Liver (tissue), 3 donors: ENCODE measurements at regions not wholly inside any gene's neighbourhood (a gene's known extent, or its start where the extent isn't known, plus 50 kb on each side); places are given as distances from the start of the nearest gene placed in this dataset.

ENCODE experiments used
- EGR1 ChIP-seq, 2 donors: IDR thresholded peaks; 2 replicates each; pipeline ENCODE4 v1.6.1; 2016 to 2018; ENCODE audit warnings: antibody characterized with exemption in 2 of 2, low read depth in 2 of 2
- FOXA1 ChIP-seq: IDR thresholded peaks from 2 replicates; pipeline ENCODE4 v1.6.1; 2016; ENCODE audit warnings: antibody characterized with exemption
- FOXA2 ChIP-seq: IDR thresholded peaks from 2 replicates; pipeline ENCODE4 v1.6.1; 2016; ENCODE audit warnings: antibody characterized with exemption
- GABPA ChIP-seq, 2 donors: IDR thresholded peaks in 1 of 2; conservative IDR thresholded peaks in 1 of 2; 2 replicates each; pipeline ENCODE4 v1.6.1; 2016; ENCODE audit warnings: antibody characterized with exemption in 2 of 2, mild to moderate bottlenecking in 1 of 2, moderate library complexity in 1 of 2
- HNF4A ChIP-seq, 2 donors: conservative IDR thresholded peaks; 2 replicates each; pipeline ENCODE4 v1.6.1; 2016; ENCODE audit warnings: antibody characterized with exemption in 2 of 2, mild to moderate bottlenecking in 2 of 2
- JUND ChIP-seq, 2 donors: IDR thresholded peaks; 2 replicates each; pipeline ENCODE4 v1.6.1; 2016; ENCODE audit warnings: antibody characterized with exemption in 2 of 2
- RXRA ChIP-seq, 2 donors: IDR thresholded peaks; 2 replicates each; pipeline ENCODE4 v1.6.1; 2017 to 2018; ENCODE audit warnings: antibody characterized with exemption in 2 of 2, mild to moderate bottlenecking in 1 of 2
- TAF1 ChIP-seq: conservative IDR thresholded peaks from 2 replicates; pipeline ENCODE4 v1.6.1; 2016; ENCODE audit warnings: antibody characterized with exemption, mild to moderate bottlenecking
- YY1 ChIP-seq: IDR thresholded peaks from 2 replicates; pipeline ENCODE4 v1.6.1; 2016; ENCODE audit warnings: antibody characterized with exemption, mild to moderate bottlenecking
- TF ChIP-seq, protein P1 (sequence below): fragments of 150-350 bp; IDR thresholded peaks from 2 replicates; pipeline ENCODE4 v1.5.1; 2017; ENCODE audit warnings: improper control_type of control experiment, low read depth, low read length; ENCODE audit not compliant: missing input control
- TF ChIP-seq, protein P2 (sequence below): IDR thresholded peaks from 2 replicates; pipeline ENCODE4 v1.6.1; 2016; ENCODE audit warnings: antibody characterized with exemption
- TF ChIP-seq, protein P3 (sequence below): IDR thresholded peaks from 2 replicates; pipeline ENCODE4 v1.6.1; 2016; ENCODE audit warnings: antibody characterized with exemption
- TF ChIP-seq, protein P4 (sequence below): IDR thresholded peaks from 2 replicates; pipeline ENCODE4 v1.6.1; 2016; ENCODE audit warnings: antibody characterized with exemption, mild to moderate bottlenecking
- donor health status: healthy.
- donor health status: healthy.

DNA sequence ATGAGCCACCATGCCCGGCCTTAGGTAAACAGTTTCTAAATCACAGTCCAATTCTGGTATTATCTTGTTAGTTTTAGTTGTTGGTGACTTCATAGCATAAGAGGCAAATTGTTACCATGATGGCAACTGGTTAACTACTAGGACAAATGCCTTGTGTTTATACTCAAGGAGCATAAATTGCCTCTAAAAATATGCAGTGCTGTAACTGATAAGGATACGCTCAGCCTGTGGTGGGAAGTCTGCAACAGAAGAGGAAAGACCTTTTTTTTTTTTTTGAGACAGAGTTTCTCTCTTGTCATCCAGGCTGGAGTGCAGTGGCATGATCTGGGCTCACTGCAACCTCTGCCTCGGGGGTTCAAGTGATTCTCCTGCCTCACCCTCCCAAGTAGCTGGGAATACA is 311.9 kb upstream of the ARGLU1 start:
- TF ChIP-seq, protein P1, sequence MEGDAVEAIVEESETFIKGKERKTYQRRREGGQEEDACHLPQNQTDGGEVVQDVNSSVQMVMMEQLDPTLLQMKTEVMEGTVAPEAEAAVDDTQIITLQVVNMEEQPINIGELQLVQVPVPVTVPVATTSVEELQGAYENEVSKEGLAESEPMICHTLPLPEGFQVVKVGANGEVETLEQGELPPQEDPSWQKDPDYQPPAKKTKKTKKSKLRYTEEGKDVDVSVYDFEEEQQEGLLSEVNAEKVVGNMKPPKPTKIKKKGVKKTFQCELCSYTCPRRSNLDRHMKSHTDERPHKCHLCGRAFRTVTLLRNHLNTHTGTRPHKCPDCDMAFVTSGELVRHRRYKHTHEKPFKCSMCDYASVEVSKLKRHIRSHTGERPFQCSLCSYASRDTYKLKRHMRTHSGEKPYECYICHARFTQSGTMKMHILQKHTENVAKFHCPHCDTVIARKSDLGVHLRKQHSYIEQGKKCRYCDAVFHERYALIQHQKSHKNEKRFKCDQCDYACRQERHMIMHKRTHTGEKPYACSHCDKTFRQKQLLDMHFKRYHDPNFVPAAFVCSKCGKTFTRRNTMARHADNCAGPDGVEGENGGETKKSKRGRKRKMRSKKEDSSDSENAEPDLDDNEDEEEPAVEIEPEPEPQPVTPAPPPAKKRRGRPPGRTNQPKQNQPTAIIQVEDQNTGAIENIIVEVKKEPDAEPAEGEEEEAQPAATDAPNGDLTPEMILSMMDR, result no peak
- TF ChIP-seq TAF1, result no peak
- no peak for TF ChIP-seq FOXA1
- no peak for TF ChIP-seq GABPA (IDR thresholded peaks at IDR 0.05 in 1 of 2, conservative IDR thresholded peaks at IDR 0.05 in 1 of 2)
- TF ChIP-seq FOXA2, result no peak
- TF ChIP-seq, protein P2, sequence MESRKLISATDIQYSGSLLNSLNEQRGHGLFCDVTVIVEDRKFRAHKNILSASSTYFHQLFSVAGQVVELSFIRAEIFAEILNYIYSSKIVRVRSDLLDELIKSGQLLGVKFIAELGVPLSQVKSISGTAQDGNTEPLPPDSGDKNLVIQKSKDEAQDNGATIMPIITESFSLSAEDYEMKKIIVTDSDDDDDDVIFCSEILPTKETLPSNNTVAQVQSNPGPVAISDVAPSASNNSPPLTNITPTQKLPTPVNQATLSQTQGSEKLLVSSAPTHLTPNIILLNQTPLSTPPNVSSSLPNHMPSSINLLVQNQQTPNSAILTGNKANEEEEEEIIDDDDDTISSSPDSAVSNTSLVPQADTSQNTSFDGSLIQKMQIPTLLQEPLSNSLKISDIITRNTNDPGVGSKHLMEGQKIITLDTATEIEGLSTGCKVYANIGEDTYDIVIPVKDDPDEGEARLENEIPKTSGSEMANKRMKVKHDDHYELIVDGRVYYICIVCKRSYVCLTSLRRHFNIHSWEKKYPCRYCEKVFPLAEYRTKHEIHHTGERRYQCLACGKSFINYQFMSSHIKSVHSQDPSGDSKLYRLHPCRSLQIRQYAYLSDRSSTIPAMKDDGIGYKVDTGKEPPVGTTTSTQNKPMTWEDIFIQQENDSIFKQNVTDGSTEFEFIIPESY, result no peak
- TF ChIP-seq HNF4A (conservative IDR thresholded peaks at IDR 0.05), result no peak
- TF ChIP-seq YY1, result no peak
- no peak for TF ChIP-seq EGR1 (IDR thresholded peaks at IDR 0.05; ENCODE audit: low read depth in 2 of 2)
- no peak for TF ChIP-seq RXRA (IDR thresholded peaks at IDR 0.05)
- no peak for TF ChIP-seq JUND (IDR thresholded peaks at IDR 0.05)
- TF ChIP-seq, protein P3, sequence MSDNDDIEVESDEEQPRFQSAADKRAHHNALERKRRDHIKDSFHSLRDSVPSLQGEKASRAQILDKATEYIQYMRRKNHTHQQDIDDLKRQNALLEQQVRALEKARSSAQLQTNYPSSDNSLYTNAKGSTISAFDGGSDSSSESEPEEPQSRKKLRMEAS, result no peak
- TF ChIP-seq, protein P4, sequence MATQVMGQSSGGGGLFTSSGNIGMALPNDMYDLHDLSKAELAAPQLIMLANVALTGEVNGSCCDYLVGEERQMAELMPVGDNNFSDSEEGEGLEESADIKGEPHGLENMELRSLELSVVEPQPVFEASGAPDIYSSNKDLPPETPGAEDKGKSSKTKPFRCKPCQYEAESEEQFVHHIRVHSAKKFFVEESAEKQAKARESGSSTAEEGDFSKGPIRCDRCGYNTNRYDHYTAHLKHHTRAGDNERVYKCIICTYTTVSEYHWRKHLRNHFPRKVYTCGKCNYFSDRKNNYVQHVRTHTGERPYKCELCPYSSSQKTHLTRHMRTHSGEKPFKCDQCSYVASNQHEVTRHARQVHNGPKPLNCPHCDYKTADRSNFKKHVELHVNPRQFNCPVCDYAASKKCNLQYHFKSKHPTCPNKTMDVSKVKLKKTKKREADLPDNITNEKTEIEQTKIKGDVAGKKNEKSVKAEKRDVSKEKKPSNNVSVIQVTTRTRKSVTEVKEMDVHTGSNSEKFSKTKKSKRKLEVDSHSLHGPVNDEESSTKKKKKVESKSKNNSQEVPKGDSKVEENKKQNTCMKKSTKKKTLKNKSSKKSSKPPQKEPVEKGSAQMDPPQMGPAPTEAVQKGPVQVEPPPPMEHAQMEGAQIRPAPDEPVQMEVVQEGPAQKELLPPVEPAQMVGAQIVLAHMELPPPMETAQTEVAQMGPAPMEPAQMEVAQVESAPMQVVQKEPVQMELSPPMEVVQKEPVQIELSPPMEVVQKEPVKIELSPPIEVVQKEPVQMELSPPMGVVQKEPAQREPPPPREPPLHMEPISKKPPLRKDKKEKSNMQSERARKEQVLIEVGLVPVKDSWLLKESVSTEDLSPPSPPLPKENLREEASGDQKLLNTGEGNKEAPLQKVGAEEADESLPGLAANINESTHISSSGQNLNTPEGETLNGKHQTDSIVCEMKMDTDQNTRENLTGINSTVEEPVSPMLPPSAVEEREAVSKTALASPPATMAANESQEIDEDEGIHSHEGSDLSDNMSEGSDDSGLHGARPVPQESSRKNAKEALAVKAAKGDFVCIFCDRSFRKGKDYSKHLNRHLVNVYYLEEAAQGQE, result no peak
